GM18520 (cell line): ENCODE measurements at regions not wholly inside any gene's neighbourhood (a gene's known extent, or its start where the extent isn't known, plus 50 kb on each side); places are given as distances from the start of the nearest gene placed in this dataset.
"Not testable (repeated sequence)": the region's sequence is repeated elsewhere in the genome, so short reads cannot be mapped to it uniquely, and the experiment has no call there.

Experiments used
- ATAC-seq: cut with Tn5 transposase; IDR thresholded peaks from one replicate; pipeline ENCODE4 v1.9.1; 2021; ENCODE audit not compliant: unreplicated experiment

DNA sequence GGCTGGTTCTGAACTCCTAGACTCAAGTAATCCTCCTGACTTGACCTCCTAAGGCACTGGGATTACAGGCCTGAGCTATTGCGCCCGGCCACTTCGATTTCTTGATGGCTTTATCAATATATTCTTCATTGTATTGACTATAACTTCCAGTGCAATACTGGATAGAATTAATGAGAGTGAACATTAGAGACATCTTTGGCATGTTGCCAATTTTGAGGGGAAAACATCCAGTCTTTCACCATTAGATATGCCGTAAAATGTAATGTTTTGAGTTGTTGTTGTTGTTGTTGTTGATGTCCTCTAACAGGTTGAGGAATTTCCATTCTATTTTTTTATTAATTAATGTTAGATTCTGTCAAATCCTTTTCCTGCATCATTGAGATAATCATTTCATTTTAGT is 578.9 kb downstream of the ZWINT start:
- no peak for ATAC-seq

DNA sequence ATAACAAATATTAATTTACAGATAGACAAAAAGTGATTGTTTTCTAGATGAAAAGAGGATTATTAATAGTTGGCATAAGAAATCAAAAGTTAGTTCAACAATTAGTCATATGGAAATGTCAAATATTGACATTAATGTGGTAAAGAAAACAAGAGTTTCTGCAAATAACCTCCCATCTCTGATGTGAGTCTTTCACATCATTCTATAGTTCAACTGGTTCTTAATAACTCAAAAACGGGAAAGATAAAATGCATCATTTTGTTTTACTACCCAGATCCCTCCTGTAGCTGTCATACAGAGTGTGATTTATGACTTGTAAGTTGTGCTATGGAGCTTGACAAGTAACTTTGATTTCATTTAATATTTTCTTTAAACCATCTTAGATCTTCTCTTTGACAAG is 594.8 kb downstream of the ZWINT start:
- no peak for ATAC-seq

DNA sequence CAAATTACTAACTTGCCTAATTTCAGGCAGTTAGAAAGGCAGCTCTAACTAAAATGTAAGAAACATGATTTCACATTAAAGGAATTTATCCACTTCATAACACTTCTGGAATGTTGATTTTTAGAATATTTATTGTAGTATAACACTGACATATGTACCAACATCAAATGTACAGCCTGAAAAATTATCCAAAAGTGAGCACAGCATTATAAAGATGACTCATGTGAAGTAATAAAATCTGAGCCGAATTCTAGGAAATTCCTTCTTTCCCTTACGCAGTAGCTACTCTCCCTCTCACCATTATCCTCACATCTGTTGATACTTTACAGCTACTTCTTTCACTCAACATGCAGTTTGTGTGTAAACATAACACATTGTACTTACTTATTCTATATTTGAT is 610.6 kb downstream of the ZWINT start:
- ATAC-seq, result no peak

DNA sequence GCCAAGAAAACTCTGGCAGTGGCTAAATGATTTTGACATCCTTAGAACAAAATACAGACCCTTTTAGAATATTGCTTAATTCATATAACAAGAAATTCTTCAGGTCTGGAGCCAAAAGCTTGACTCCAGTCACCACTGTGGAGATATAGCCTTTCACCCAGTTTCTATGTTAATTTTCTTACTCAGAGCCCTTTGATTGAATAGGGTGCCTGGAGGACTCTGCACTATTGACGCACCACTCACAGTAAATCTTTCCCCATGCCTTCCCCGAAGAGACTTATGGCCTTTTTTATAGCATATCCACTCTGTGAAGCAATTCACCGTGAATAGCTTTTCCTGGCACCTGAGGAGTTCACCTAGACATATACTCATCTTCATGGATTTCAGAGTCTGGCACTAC is 613.8 kb downstream of the ZWINT start:
- no peak for ATAC-seq

DNA sequence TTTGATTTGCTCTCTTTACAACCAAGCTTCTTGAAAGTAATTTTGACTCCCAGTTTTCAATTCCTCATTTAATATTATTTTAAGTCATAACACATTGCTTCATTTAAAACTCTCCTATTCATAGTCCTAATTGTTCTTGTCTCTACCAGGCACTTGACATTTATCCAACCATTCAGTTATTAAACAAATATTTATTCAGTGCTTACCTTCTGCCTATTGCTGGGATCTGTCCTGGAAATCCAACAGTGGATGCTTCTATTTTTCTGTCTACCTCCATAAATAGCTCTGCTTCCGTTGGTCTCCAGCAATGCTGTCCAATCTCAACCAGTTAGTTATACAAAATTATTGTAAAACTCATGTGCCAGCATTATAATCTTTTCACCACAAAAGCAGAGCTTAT is 615.1 kb downstream of the ZWINT start:
- no peak for ATAC-seq

DNA sequence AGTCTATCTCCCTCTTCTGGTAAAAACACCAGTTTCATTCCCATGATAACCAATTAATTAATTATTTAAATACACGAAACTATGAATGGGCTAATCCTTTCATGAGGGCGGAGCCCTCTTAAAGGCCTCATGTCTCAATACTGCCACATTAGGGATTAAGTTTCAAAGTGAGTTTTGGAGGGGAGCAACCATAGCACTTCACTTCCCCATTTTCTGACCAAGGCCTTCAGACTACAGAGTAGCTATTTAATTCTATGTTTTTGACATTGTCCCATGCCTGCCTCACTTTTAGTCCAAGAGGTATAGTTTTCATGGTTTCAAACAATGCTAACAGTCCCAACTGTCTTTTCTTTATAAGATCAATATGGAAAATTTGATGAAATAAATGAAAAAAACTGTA is 618.6 kb downstream of the ZWINT start:
- ATAC-seq, result no peak

DNA sequence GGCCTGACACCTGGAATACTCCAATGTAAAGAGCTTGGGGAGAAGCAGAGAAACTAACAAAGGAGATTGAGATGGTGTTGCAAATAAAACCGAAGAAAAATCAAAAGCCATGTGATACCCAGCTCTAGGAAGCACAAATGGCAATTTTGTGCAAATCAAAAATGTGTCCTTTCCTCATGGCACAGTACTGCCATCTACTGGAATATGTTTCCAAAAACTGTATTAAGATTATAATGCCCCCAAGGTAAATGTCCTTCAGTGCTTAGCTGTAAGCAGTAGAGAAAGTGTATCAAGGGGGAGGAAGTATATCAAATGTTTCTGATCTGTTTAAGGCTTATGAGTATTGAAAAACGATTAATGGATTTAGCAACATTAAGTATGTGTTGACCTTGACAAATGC is 620.3 kb downstream of the ZWINT start:
- peak; percentile 49 for ATAC-seq

DNA sequence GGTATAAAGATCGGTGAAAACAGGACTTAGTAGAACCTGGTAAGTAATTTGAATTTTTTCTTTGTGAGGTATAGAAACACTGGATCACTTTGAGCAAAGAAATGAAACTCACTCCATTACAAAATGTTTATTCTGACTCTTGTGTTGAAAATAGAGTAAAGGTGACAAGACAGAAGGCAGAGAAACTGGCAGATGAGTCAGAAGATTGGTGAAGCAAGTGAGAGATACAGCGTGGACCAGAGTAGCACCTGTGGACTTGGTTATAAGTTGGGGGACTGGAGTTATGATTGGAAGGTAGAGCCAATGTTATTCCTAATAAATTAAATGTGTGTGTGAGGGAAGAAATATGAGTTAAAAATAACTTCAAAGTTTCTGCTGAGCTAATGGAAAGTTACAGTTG is 620.9 kb downstream of the ZWINT start:
- ATAC-seq, result no peak

DNA sequence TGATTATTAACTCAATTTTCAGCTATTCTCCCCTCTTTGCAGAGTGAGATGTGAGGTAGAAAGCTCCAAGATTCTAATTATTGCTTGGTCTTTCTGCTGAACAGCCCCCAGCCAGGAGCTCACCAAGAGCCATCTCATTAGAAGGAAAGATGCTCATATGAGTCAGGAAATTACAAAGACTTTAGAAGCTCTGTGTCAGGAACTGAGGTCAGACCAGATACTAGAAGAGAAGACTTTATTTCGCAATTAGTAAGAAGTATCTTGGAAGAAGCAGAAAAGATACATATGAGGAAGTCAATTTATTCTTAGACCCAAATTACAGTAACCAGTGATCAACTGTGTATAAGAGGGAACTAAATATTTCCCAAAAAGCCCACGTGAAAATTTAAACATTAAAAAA is 626.9 kb downstream of the ZWINT start:
- no peak for ATAC-seq

DNA sequence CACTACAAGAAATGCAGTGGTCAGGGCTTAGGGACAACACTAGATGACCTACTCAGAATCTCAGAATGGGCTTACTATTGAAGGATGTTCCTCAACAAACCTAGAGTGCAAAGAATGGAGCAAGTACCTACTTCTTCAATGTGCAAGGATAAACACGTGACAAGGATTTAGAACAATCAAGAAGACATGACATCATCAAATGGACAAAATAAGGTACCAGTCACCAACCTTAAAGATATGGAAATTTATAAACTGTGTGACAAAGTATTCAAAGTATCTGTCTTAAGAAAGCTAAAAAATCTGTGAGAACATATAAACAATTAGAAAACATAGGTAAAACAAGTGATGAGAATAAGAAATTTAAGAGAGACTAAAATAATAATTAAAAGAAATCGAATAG is 656.1 kb downstream of the ZWINT start:
- ATAC-seq, result no peak

DNA sequence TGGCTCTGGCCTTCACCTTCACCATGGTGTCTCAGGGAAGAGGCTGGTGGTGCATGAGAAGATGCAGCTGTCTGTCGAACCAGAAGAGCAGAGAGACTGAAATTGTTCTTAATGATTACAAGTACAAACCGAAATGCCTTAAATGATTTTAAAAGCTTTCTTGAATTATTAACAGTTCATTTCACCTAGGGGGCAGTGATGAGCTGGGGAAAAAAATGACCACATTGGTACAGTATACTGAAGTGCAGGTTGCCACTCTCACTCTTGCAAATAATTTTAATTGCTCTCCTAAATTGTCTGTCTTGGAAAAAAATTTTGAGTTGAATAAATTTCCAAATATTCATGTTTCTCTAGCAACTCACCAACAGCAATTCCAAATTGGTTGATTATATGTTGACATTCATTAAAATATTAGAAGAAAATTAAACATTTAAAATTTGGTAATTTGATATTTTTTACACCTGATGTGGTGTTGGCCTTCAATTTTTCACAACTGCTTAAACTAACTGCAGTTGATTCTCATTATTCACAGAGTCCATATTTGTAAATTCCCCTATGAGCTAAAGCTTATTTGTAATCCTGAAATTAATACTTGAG is 692.6 kb downstream of the ZWINT start:
- ATAC-seq, result no peak

DNA sequence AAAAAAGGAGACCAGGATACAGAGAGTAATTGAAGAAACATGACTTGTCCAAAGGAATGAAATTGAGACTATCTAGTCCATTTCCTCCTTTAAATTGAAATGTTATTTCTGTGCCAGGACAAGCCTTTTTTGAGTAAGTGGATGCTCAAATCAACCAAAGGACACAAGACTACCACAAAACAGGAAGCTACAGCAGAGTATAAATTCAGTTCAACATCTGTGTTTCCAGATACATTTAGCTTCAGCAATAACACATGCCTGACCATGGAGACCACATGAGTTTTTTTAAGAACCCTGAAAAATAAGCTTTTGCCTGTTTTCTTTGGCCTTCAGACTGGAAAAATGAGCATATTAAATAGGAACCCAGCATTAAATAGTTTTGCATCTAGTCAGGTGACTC is 707.5 kb downstream of the ZWINT start:
- ATAC-seq, result no peak

DNA sequence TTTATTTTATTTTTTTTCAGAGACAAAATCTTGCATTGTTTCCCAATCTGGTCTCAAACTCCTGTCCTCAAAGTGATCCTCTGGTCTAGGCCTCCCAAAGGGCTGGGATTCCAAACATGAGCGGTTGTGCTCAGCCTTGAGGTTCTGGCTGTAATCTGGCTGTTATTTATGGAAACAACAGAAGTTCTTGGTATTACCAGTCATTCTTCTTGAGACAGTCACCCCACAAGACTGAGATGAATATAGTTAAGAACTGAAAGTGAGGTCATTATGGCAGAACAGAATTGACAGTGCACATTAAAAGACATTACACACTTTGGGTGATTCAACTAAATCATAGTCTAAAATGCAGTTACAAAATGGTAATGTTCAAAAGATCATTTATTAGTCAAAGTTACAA is 719.5 kb downstream of the ZWINT start:
- no peak for ATAC-seq

DNA sequence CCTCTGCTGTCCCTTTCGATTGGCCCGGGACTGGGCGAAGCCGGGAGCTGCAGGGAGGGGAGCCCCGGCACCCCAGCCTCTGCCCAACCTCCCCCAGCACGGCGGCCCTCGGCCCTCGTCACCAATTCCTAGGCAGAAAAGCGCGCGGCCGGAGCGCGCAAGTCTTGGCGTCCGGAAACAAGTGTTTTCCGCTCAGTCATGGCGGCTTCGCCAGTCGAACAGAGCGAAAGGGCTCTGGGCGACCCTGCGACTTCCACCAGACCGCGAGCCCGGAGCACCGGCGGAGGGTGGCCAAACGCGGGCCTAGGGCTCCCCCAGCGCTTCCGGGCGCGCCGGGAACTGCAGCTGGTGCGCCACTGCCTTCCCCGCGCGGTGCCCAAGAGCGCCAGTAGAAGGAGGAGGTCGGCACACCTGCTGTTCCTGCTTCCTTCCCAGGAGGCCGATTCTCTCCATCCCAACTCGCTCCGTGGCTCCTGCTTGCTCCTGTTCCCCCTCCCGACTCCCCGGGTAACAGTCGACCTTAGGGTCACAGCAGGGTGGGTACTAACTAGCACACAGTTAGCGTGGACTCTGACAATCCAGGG is 729.9 kb downstream of the ZWINT start:
- ATAC-seq, result peak; percentile 52

DNA sequence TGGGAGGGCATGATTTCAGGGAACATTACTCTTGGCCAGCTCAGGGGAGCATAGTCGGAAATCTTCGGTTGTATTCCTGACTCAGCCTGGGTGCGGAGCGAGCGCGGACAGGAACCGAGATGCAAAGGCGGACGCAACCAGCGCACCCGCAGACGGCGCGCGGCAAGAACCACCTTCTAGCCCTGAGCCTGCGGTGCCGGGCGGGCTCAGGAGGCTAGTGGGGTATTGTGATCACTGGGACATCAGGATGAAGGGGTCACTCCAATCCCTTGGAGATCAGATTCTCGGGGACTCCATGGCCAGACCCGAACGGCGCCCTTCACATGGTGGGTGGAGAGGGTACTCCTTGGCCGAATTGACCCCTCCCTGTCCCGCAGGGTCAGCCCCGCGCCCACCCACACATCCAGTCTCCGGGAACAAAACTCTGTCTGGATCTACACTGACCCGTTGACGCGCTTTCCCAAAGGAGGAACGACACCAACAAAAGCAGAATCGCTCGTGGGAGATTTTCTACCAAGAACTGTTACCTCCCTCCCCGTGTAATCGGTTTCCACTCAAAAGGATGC is 730.5 kb downstream of the ZWINT start:
- no peak for ATAC-seq

DNA sequence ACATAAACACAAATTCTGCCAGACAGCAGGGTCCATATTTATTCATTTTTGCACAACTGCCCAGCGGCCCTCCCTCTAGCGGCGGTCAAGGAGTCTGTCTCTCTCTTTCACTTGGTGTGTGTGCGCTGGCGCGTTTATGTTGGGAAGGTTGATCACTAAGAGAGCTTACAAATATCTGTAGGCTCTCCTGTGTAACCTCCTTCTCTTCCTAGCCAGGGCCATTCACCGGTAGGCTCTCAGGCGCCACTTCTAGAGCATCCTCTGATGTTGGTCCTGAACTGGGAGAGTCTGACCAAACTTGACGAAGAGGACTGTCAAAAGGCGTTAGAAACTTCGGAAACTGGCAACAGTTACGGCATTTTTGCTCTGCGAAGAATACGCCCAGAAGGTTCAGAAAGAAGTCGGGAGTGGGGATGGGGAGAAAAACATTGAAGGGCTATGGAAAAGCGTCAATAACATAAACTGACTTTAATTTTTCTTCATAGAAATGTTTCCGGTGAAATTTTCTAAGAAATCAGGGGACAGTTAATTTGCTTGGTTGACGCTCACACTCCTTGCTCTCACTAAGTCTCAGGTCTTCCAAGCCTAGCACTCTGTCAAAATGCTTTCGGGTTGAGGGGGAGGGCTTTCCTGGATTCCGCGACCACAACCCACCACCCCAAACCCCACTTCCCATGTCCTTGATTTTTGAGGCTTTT is 731.1 kb downstream of the ZWINT start:
- no peak for ATAC-seq

DNA sequence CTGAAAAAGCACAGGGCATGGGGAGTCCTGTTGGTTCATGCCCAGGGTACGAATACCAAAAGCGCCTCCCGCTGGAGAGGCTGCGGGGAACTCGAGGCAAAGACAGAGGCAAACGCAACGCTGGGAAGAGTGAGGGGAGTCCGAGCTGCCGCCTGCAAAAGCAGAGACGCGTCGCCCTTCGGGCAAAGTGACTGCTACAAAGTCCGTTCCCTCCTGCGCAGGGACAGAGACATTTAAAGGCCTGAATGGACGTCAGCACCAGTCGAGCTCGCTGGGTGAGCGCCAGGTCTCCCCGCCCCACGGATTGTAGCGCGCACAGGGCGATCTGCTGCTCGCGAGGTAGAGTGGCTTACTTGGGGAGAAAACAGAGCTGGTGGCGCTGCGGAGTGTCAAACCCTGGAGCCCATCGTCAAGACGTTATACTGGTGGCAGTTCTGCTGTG is 732.8 kb downstream of the ZWINT start:
- ATAC-seq, result no peak

DNA sequence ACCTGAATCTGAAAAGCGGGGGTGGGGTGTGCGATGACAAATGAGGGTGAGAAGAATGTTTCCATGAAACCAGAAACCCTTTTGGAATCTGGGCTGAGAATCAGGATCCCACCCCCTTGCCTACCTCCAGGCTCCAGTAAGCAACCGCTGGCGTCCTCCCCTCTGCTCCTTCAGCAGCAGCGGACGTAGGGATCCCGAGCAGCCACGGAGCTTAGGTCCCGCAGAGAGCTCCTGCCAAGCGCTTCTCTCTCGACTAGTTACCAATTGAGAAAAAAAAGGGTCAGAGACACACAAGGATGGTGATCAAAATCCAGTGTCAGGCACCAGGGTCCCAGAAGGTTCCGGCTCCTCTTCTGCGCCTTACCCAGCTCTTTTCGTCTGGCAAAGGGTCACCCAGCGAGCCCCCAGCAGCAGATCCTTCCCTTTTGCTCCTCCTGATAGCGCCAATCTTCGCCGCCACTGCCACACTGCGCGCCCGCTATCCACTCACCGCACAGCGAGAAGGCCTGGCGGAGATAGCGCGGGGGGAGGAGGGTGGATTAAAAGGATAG is 733.5 kb downstream of the ZWINT start:
- ATAC-seq, result no peak

DNA sequence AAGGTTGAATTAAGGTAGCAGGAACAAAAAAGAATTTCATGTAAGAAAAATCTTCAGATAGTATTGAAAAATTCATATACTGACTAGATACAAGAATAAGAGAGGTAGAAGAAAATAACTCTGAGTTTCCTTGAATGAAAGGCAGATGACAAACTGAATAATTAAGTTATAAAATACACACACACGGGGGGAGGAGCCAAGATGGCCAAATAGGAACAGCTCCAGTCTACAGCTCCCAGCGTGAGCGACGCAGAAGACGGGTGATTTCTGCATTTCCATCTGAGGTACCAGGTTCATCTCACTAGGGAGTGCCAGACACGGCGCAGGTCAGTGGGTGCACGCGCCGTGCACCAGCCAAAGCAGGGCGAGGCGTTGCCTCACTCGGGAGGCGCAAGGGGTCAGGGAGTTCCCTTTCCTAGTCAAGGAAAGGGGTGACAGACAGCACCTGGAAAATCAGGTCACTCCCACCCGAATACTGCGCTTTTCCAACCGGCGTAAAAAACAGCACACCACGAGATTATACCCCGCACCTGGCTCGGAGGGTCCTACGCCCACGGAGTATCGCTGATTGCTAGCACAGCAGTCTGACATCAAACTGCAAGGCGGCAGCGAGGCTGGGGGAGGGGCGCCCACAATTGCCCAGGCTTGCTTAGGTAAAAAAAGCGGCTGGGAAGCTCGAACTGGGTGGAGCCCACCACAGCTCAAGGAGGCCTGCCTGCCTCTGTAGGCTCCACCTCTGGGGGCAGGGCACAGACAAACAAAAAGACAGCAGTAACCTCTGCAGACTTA is 759.2 kb downstream of the ZWINT start:
- not testable (repeated sequence) for ATAC-seq

DNA sequence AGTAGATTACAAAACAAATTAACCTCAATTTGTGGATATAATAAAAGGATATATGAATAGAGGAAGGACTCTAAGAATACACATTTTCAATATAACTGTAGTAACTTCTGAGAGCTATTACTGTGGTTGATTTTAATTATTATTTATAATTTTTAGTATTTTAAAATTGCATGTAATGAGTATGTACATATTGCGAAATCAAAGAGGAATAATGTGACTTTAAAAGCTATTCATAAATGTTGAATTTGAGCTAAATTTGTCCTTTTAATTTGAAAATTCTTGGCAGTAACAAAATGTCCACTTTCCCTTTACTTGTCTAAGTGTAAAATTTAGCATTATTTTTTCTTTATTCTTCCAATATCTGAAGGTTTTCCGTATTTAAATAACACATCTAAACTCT is 750.6 kb upstream of the PCDH15 start:
- ATAC-seq, result no peak

DNA sequence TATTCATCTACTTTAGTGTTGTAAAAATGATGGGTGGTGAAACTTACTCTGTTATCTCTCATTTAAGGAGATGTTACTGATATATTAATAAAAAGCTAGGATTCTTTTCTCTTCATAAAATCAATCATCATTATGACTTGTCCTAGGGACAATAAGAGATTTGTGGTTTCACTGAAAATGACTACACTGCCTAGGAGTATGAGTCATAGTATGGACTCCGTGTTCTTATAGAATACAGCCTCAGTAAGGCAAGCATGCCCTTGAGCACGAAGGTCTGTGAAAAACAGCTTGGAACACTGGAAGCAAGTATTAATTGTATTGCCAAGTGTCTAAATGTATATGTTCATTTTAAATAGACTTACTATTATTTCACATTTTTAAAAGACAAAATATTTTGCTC is 749.2 kb upstream of the PCDH15 start:
- ATAC-seq, result no peak
